Testis (tissue), 2 donors: ENCODE measurements at regions not wholly inside any gene's neighbourhood (a gene's known extent, or its start where the extent isn't known, plus 50 kb on each side); places are given as distances from the start of the nearest gene placed in this dataset.

Source experiments
- DNase-seq: peaks from one replicate; pipeline ENCODE4 v3.0.0-alpha.2; 2019
- H3K27ac ChIP-seq, 2 donors: fragments of 200-600 bp; sonication (generic); one replicate each; pipeline ENCODE4 v1.5.1; 2019
- H3K27me3 ChIP-seq: fragments of 200-600 bp; sonication (generic); one replicate; pipeline ENCODE4 v1.5.1; 2019
- H3K36me3 ChIP-seq: fragments of 200-600 bp; sonication (generic); one replicate; pipeline ENCODE4 v1.5.1; 2017; ENCODE audit warnings: low read depth; ENCODE audit errors: missing control alignments
- H3K4me1 ChIP-seq: fragments of 200-600 bp; sonication (generic); one replicate; pipeline ENCODE4 v1.5.1; 2019
- H3K4me3 ChIP-seq, 2 donors: fragments of 200-600 bp; sonication (generic); one replicate each; pipeline ENCODE4 v1.5.1; 2017 to 2019
- H3K9me3 ChIP-seq: fragments of 200-600 bp; sonication (generic); one replicate; pipeline ENCODE4 v1.5.1; 2017
- CTCF ChIP-seq, 3 experiments: fragments of 450-650 bp in 2 of 3; fragments of 200-600 bp in 1 of 3; sonication (generic) in 1 of 3; IDR thresholded peaks; one replicate each; pipeline ENCODE4 v1.5.1; 2016 to 2019; ENCODE audit warnings: antibody characterized with exemption in 3 of 3, mild to moderate bottlenecking in 2 of 3, moderate library complexity in 1 of 3
- POLR2A ChIP-seq: fragments of 450-650 bp; IDR thresholded peaks from one replicate; pipeline ENCODE4 v1.6.1; 2017; ENCODE audit warnings: antibody characterized with exemption, mild to moderate bottlenecking, moderate library complexity
- WGBS, 2 donors: methylation state at CpG; one replicate each; pipeline ENCODE4 v1.1.5; 2018; 5-methylcytosine and 5-hydroxymethylcytosine counted together
- intact Hi-C: fragments of 100-400 bp; cut with DNase I; formaldehyde crosslinking; loops from one replicate; pipeline ENCODE4 v1.15.1; 2023; ENCODE audit warnings: low total_unique reads

GRCh38 chr4:176433983-176434382 lies 114.2 kb downstream of the SPCS3 start:
- Histone ChIP-seq H3K4me3 (no peak overlapping the region), H3K27ac (no peak overlapping the region), H3K4me1 (no peaks in the 10 kb centered on the region), H3K9me3 (no peaks in the 10 kb centered on the region), H3K27me3 (no peaks in the 10 kb centered on the region), H3K36me3 (no peaks in the 10 kb centered on the region)
- no peak for DNase-seq
- TF ChIP-seq POLR2A: no peak
- no peak for TF ChIP-seq CTCF (IDR thresholded peaks at IDR 0.05)
- WGBS, 2 donors: 83 to 86% methylated on average over 3 of the region's 3 CpGs
- intact Hi-C loops: no loop called here

GRCh38 chr4:176435901-176436292 lies 116.1 kb downstream of the SPCS3 start:
- H3K4me1 ChIP-seq: no peaks in the 10 kb centered on the region
- TF ChIP-seq CTCF (IDR thresholded peaks at IDR 0.05): no peak
- no peak for TF ChIP-seq POLR2A
- intact Hi-C loops: no loop called here
- no peaks in the 10 kb centered on the region for H3K9me3 ChIP-seq
- no peak for DNase-seq
- H3K36me3 ChIP-seq: no peaks in the 10 kb centered on the region
- H3K4me3 ChIP-seq: no peak overlapping the region
- no peaks in the 10 kb centered on the region for H3K27me3 ChIP-seq
- WGBS, 2 donors: 40 to 49% methylated on average over 1 of the region's 1 CpG
- no peak overlapping the region for H3K27ac ChIP-seq

- no peak for DNase-seq
These were observed 116.7 kb downstream of the SPCS3 start for GRCh38 chr4:176436293-176436973.

GRCh38 chr4:176437756-176438155 lies 118.0 kb downstream of the SPCS3 start:
- intact Hi-C loops: no loop called here
- Histone ChIP-seq H3K4me3 (no peak overlapping the region), H3K4me1 (no peaks in the 10 kb centered on the region), H3K9me3 (no peaks in the 10 kb centered on the region), H3K27me3 (no peaks in the 10 kb centered on the region), H3K27ac (no peak overlapping the region), H3K36me3 (no peaks in the 10 kb centered on the region)
- TF ChIP-seq POLR2A (no peak), CTCF (IDR thresholded peaks at IDR 0.05) (no peak)
- 77 to 97% methylated on average over 1 of the region's 1 CpG for WGBS, 2 donors
- no peak for DNase-seq

More at GRCh38 chr4:176436293-176436973, 116.7 kb downstream of the SPCS3 start:
- Histone ChIP-seq H3K4me1 (no peaks in the 10 kb centered on the region), H3K27me3 (no peaks in the 10 kb centered on the region), H3K27ac (no peak overlapping the region), H3K4me3 (no peak overlapping the region), H3K9me3 (no peaks in the 10 kb centered on the region), H3K36me3 (no peaks in the 10 kb centered on the region)
- TF ChIP-seq POLR2A (no peak), CTCF (IDR thresholded peaks at IDR 0.05) (no peak)
- 75 to 79% methylated on average over 5 of the region's 5 CpGs for WGBS, 2 donors
- intact Hi-C loops: no loop called here

GRCh38 chr4:176438401-176438800 lies 118.6 kb downstream of the SPCS3 start:
- Histone ChIP-seq H3K4me1 (no peaks in the 10 kb centered on the region), H3K27me3 (no peaks in the 10 kb centered on the region), H3K27ac (no peak overlapping the region), H3K9me3 (no peaks in the 10 kb centered on the region), H3K36me3 (no peaks in the 10 kb centered on the region), H3K4me3 (no peak overlapping the region)
- TF ChIP-seq POLR2A: no peak
- TF ChIP-seq CTCF (IDR thresholded peaks at IDR 0.05): no peak
- 72 to 75% methylated on average over 2 of the region's 2 CpGs for WGBS, 2 donors
- intact Hi-C loops: no loop called here
- DNase-seq: no peak
